ENCODE measurements at regions not wholly inside any gene's neighbourhood (a gene's known extent, or its start where the extent isn't known, plus 50 kb on each side); places are given as distances from the start of the nearest gene placed in this dataset.

GRCh38 chr4:11197631-11198341 is 230.9 kb downstream of the HS3ST1 start:
- POLR2A ChIA-PET, result no interaction called here
- no peak overlapping the region for H3K4me2 ChIP-seq (ENCODE audit: low read length)
- no peak for ATAC-seq
- H3K4me1 ChIP-seq (ENCODE audit: control insufficient read depth in 1 of 2, insufficient read depth in 2 of 2, low read length in 2 of 2), result no peaks in the 10 kb centered on the region
- CTCF ChIA-PET, result no interaction called here
- H3K4me3 ChIP-seq (replicated peaks in 1 of 2; ENCODE audit: low read depth in 1 of 2, low read length in 2 of 2), result no peak overlapping the region
- no peaks in the 10 kb centered on the region for H3K27me3 ChIP-seq (ENCODE audit: insufficient read depth, low read length)
- no peak overlapping the region for H3K27ac ChIP-seq (ENCODE audit: low read depth, low read length)
- RAD21 ChIA-PET (ENCODE audit: low non-redundant PET in 1 of 2, low total read pairs in 2 of 2, uncharacterized antibody in 2 of 2, unreplicated experiment in 2 of 2), result no interaction called here
- intact Hi-C loops (cut with micrococcal nuclease), result no loop called here
- no peaks in the 10 kb centered on the region for H3K79me2 ChIP-seq (ENCODE audit: insufficient read depth, low read length)
- TF ChIP-seq ELF1 (IDR thresholded peaks at IDR 0.05; ENCODE audit: borderline replicate concordance, low read depth), result no peak
- no peak for TF ChIP-seq EZH2phosphoT487 (IDR thresholded peaks at IDR 0.05; ENCODE audit: borderline replicate concordance)
- no peak for TF ChIP-seq ATF3 (IDR thresholded peaks at IDR 0.05)
- TF ChIP-seq CBX3 (IDR thresholded peaks at IDR 0.05; ENCODE audit: low read depth), result no peak
- TF ChIP-seq MAX (IDR thresholded peaks at IDR 0.05), result no peak
- no peak for TF ChIP-seq ZFX (IDR thresholded peaks at IDR 0.05)
- TF ChIP-seq REST (IDR thresholded peaks at IDR 0.05; ENCODE audit: low read depth), result no peak
- no peak for TF ChIP-seq SRF (IDR thresholded peaks at IDR 0.05; ENCODE audit: low read depth)
- TF ChIP-seq CEBPB (IDR thresholded peaks at IDR 0.05; ENCODE audit: low read depth), result no peak
- no peak for TF ChIP-seq SIN3A (IDR thresholded peaks at IDR 0.05; ENCODE audit: low read depth)
- TF ChIP-seq TCF7L2 (IDR thresholded peaks at IDR 0.05; ENCODE audit: borderline replicate concordance, extremely low read depth, insufficient read depth, insufficient read length), result no peak
- no peak for TF ChIP-seq RAD21 (IDR thresholded peaks at IDR 0.05; ENCODE audit: low read depth)
- no peak for TF ChIP-seq EGR1 (IDR thresholded peaks at IDR 0.05; ENCODE audit: low read depth)
- no peak for TF ChIP-seq CTCF (IDR thresholded peaks at IDR 0.05 in 2 of 3, conservative IDR thresholded peaks at IDR 0.05 in 1 of 3; ENCODE audit: borderline replicate concordance in 1 of 3, insufficient read depth in 1 of 3, low read depth in 2 of 3, low read length in 2 of 3)
- no peak for TF ChIP-seq POLR2AphosphoS5 (IDR thresholded peaks at IDR 0.05; ENCODE audit: low read depth, low read length)
- no peak for TF ChIP-seq POLR2A (IDR thresholded peaks at IDR 0.05; ENCODE audit: borderline replicate concordance, extremely low read depth, insufficient read depth, insufficient read length)
- no peak for TF ChIP-seq SP1 (IDR thresholded peaks at IDR 0.05; ENCODE audit: low read depth)
- TF ChIP-seq ZBTB33 (IDR thresholded peaks at IDR 0.05; ENCODE audit: extremely low read depth, insufficient replicate concordance, low read length), result no peak
- no peak for TF ChIP-seq YY1 (IDR thresholded peaks at IDR 0.05; ENCODE audit: extremely low read depth, insufficient replicate concordance, low read depth, low read length)
- TF ChIP-seq ZNF274 (IDR thresholded peaks at IDR 0.05; ENCODE audit: low read depth, low read length), result no peak
- no peaks in the 10 kb centered on the region for H3K9me3 ChIP-seq (ENCODE audit: control insufficient read depth in 1 of 2, insufficient read depth in 1 of 2, low read depth in 1 of 2, low read length in 2 of 2)
- no peak overlapping the region for H2AFZ ChIP-seq (ENCODE audit: low read depth, low read length, poor library complexity, severe bottlenecking)
- no peak overlapping the region for H3K9ac ChIP-seq (ENCODE audit: low read length)
- H3K36me3 ChIP-seq (ENCODE audit: control insufficient read depth in 1 of 2, insufficient read depth in 2 of 2, low read length in 2 of 2), result no peaks in the 10 kb centered on the region
- H3K9me2 ChIP-seq (ENCODE audit: insufficient read depth), result no peaks in the 10 kb centered on the region
- DNase-seq (ENCODE audit: low read depth, low spot score), result no peak
- BruUV-seq (replicated peaks), result no TSS peak
- H4K20me1 ChIP-seq (ENCODE audit: insufficient read depth), result no peaks in the 10 kb centered on the region
